Nephron progenitor cell (in vitro differentiated cells): ENCODE measurements at regions not wholly inside any gene's neighbourhood (a gene's known extent, or its start where the extent isn't known, plus 50 kb on each side); places are given as distances from the start of the nearest gene placed in this dataset.

Source experiments
- DNase-seq: peaks from one replicate; pipeline ENCODE4 v3.0.0; 2021
- H3K27ac Mint-ChIP-seq: 2 replicates; pipeline ENCODE4 v1.8.0; 2021; ENCODE audit warnings: mild to moderate bottlenecking, moderate library complexity, mixed read lengths
- H3K27me3 Mint-ChIP-seq: 2 replicates; pipeline ENCODE4 v1.8.0; 2021; ENCODE audit warnings: mild to moderate bottlenecking, low read depth, mixed read lengths; ENCODE audit not compliant: poor library complexity
- H3K36me3 Mint-ChIP-seq: 2 replicates; pipeline ENCODE4 v1.8.0; 2021; ENCODE audit warnings: low read depth, mixed read lengths
- H3K4me1 Mint-ChIP-seq: 2 replicates; pipeline ENCODE4 v1.8.0; 2021; ENCODE audit warnings: mixed read lengths
- H3K4me3 Mint-ChIP-seq: 2 replicates; pipeline ENCODE4 v1.8.0; 2021; ENCODE audit warnings: mild to moderate bottlenecking, moderate library complexity, mixed read lengths
- H3K9me3 Mint-ChIP-seq: 2 replicates; pipeline ENCODE4 v1.8.0; 2021; ENCODE audit warnings: mild to moderate bottlenecking, moderate library complexity, mixed read lengths
- TF ChIP-seq, protein P1 (sequence below): fragments of 200-600 bp; sonication (generic); IDR thresholded peaks from 2 replicates; pipeline ENCODE4 v1.5.0; 2021; ENCODE audit warnings: antibody characterized with exemption

DNA sequence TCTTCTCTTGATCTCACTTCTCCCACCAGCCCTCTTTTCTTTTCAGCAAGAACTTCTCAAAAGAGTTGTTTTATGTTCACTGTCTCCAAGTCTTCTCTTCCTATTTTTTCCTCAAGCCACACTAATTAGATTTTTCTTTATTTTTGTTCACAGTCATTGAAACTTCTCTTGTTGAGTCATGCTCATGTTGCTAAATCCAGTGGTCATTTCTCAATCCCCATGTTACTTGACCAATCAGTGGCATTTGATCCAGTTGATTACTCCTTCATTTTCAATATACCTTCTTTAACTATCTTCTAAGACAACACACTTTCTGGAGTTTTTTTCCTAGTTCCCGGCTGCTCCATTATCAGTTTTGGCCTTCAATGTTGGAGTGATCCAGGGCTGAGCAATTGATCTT, 103.1 kb upstream of the LSM6 start:
- no peak overlapping the region for H3K27ac Mint-ChIP-seq
- no peak for DNase-seq
- TF ChIP-seq, protein P1, sequence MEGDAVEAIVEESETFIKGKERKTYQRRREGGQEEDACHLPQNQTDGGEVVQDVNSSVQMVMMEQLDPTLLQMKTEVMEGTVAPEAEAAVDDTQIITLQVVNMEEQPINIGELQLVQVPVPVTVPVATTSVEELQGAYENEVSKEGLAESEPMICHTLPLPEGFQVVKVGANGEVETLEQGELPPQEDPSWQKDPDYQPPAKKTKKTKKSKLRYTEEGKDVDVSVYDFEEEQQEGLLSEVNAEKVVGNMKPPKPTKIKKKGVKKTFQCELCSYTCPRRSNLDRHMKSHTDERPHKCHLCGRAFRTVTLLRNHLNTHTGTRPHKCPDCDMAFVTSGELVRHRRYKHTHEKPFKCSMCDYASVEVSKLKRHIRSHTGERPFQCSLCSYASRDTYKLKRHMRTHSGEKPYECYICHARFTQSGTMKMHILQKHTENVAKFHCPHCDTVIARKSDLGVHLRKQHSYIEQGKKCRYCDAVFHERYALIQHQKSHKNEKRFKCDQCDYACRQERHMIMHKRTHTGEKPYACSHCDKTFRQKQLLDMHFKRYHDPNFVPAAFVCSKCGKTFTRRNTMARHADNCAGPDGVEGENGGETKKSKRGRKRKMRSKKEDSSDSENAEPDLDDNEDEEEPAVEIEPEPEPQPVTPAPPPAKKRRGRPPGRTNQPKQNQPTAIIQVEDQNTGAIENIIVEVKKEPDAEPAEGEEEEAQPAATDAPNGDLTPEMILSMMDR, result no peak
- H3K4me1 Mint-ChIP-seq, result no peaks in the 10 kb centered on the region
- no peaks in the 10 kb centered on the region for H3K9me3 Mint-ChIP-seq
- no peaks in the 10 kb centered on the region for H3K36me3 Mint-ChIP-seq
- H3K27me3 Mint-ChIP-seq, result no peaks in the 10 kb centered on the region
- H3K4me3 Mint-ChIP-seq, result no peak overlapping the region

DNA sequence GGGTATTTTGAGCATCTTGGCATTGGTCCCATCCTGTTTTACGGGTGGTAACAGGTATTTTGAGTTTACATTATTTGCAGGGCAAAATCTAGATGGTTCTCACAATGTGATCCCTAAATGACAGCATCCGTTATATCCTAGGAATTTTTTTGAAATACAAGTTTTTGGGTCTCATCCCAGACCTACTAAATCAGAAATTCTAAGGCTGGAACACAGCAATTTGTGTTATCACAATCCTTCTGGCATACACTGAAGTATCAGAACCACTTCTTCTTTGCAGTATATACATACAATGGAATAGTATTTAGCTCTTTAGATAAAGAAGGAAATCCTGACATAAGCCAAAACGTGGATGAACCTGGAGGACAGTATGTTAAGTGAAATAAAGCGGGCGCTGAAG, 104.1 kb upstream of the LSM6 start:
- DNase-seq, result no peak
- H3K4me1 Mint-ChIP-seq, result no peaks in the 10 kb centered on the region
- TF ChIP-seq, protein P1, result no peak
- no peak overlapping the region for H3K4me3 Mint-ChIP-seq
- no peaks in the 10 kb centered on the region for H3K9me3 Mint-ChIP-seq
- H3K36me3 Mint-ChIP-seq, result no peaks in the 10 kb centered on the region
- H3K27ac Mint-ChIP-seq, result no peak overlapping the region
- no peaks in the 10 kb centered on the region for H3K27me3 Mint-ChIP-seq

DNA sequence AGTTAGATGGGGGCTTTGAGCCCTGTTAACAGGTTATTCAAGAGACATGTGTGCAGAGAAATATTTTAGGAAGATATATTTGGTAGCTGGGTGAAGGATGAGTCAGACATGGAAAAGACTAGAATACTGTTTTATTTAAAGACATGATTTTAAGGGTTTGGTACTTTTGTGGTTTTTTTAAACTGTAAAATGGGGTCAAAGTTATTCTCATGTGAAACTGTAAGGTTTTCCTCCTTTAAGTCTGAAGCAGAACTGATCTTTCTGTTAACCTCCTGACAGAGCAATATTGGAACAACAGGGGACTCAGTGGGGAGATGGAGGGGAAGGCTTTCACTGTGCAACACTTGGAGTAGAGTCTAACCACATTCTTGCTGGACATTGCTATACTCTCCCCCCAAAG, 112.4 kb upstream of the LSM6 start:
- peaks cover 9% of the 10 kb centered on the region for H3K27me3 Mint-ChIP-seq

DNA sequence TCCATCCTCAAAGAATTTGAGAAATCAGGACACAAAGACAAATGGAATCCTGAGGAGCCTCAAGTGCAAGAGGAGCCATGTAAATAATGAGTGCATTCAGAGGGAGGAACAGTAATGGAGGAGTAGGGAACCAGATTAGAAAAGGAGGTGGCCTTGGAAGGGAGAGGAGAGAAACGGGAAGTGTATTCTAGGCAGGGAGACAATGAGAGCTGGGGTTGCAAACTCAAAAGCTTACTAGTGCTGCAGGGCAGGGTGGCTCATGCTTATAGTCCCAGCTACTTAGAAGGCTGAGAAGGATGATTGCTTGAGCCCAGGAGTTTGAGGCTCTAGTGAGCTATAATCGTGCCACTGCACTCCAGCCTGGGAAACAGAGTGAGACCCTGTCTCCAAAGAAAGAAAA, 113.2 kb upstream of the LSM6 start:
- H3K36me3 Mint-ChIP-seq, result no peaks in the 10 kb centered on the region
- no peak for DNase-seq
- H3K9me3 Mint-ChIP-seq, result no peaks in the 10 kb centered on the region
- H3K27ac Mint-ChIP-seq, result no peak overlapping the region
- H3K27me3 Mint-ChIP-seq, result peaks cover 9% of the 10 kb centered on the region
- H3K4me1 Mint-ChIP-seq, result no peaks in the 10 kb centered on the region
- TF ChIP-seq, protein P1, result no peak
- no peak overlapping the region for H3K4me3 Mint-ChIP-seq

More for the DNA sequence above, 112.4 kb upstream of the LSM6 start:
- Mint-ChIP-seq H3K9me3 (no peaks in the 10 kb centered on the region), H3K4me1 (no peaks in the 10 kb centered on the region), H3K27ac (no peak overlapping the region), H3K36me3 (no peaks in the 10 kb centered on the region), H3K4me3 (no peak overlapping the region)
- DNase-seq, result no peak
- TF ChIP-seq, protein P1, result no peak

DNA sequence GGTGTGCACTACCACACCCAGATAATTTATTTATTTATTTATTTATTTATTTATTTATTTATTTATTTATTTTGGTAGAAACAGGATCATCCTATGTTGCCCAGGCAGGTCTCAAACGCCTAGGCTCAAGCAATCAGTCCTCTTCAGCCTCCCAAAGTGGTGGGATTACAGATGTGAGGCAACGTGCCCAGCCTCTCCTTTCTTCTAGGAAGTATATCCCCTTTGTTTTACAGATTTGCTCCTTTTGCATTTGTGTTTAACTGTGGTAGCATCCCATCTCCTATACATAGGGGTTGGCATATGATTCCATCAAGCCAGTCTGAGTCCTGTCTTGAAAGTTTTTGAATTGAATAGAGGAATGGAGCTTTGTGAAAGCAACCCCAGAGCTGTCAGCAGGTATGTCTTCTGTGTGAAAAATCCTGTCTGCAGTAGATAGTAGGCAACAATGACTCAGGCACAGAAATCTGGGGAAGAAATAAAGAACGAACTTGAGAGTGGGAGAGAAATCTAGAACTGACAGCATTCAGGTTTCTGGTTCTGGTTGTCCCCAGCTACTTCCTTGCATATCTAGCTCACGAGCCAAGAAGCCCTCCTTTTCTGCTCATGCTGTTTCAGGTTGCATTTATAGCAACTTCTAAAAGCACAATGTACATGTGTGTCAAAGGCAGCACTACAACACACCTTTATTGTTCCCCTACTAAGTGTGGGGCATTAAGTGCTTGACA, 113.7 kb upstream of the LSM6 start:
- Mint-ChIP-seq H3K4me1 (no peaks in the 10 kb centered on the region), H3K27ac (no peak overlapping the region), H3K4me3 (no peak overlapping the region), H3K36me3 (no peaks in the 10 kb centered on the region), H3K9me3 (no peaks in the 10 kb centered on the region), H3K27me3 (peaks cover 9% of the 10 kb centered on the region)
- DNase-seq, result no peak
- TF ChIP-seq, protein P1, result no peak

DNA sequence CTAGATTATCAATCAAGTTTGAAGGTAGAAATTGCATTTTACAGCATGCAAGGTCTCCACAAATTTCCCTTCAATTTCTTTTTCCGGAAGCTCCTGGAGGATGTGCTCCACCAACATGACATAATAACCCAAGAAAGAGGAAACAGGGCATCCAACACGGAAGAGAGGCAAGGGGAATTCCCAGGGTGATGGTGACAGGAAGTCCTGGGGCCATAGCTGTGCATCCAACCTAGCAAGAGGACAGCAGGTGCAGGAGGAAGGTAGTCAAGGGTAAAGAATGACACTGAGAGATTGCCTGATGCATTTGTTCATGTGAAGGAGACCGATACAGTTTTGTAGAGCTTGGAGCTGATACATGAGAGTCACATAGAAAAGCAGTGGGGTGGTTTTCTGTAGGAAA, 115.7 kb upstream of the LSM6 start:
- Mint-ChIP-seq H3K9me3 (no peaks in the 10 kb centered on the region), H3K27ac (no peak overlapping the region), H3K4me3 (no peak overlapping the region), H3K36me3 (no peaks in the 10 kb centered on the region), H3K27me3 (peaks cover 13% of the 10 kb centered on the region), H3K4me1 (no peaks in the 10 kb centered on the region)
- DNase-seq, result no peak
- TF ChIP-seq, protein P1, result no peak
